GM21619 (cell line): ENCODE measurements at regions not wholly inside any gene's neighbourhood (a gene's known extent, or its start where the extent isn't known, plus 50 kb on each side); places are given as distances from the start of the nearest gene placed in this dataset.

ENCODE experiments used
- ATAC-seq: cut with Tn5 transposase; IDR thresholded peaks from one replicate; pipeline ENCODE4 v1.9.1; 2021; ENCODE audit not compliant: unreplicated experiment

DNA sequence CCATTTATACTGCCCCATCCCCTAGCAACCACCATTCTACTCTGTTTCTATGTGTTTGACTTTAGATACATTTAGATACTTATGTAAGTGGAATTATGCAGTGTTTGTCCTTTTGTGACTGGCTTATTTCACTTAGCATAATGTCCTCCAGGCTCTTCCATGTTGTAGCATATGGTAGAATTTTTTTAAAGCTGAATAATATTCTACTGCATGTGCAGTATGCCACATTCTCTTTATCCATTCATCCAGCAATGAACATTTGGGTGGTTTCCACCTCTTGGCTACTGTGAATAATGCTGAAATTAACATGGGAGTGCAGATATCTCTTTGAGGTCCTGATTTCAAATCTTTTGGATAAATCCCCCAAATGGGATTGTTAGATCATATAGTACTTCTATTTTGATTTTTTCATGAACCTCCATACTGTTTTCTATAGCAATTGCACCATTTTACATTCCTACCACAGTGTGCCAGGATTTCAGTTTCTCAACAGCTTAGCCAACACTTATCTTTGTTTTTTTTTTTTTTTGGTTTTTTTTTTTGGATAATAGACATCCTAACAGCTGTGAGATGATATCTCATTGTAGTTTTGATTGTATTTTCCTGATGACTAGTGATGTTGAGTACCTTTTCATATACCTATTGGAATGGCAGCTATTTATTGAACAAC, 105.9 kb upstream of the LNX1 start:
- no peak for ATAC-seq

DNA sequence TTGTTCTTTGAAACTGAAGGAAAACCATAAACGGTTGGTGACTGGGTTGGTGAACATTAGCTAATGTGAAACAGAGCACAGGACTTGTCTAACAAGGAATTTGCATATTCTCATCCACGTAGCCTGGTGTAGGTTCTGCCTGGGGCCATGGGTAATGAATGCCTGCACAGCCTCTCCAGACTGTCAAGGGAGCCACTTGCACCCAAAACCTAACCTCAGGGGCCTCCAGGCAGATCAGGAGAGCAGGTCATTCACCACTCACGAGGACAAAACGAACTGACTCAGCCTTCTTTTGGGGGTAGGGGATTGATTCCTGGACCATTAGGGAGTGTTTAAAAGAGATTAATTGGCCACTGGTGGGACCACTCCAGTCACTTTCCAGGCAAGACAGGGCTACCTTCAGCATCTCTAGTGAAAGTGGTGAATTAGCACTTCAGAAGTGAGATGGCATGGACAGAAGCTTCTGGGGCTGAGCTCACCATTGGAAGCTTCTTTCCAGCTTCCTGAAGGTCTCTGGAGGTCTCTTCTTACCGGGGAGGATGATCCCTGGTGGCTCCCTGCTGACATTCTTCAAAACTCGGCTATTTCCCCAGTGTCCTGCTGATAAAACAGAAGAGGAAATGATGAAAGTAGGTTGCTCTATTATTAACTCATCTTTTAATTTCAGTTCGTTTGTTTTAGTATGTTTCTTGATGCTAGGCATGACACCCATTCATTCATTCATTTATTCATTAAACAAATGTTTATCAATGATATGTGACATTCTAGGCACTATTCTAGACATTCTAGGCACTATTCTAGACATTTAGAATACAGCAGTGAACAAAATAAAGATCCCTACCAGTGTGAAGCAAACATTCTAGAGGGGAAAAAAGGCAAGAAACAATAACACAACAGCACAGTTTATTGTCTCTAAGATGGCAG, 104.5 kb upstream of the LNX1 start:
- peak; percentile 93 for ATAC-seq

DNA sequence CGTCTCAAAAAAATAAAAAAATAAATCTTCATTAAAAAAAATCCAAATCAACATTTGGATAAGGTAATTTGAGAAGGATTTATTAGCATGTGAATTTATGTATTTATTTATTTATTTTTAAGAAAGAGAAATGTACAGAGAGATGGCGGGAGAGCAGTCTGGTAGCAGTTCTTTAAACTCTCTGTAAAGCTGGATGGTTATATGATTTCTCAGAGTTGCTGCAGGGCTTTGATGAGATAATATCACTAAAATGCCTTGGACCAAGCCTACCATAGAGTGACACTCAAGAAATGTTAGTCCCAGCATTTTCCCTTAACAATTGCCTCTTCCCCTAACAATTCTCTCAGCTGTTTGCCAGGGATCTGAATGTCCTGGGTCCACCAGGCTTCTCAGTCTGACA, 103.4 kb upstream of the LNX1 start:
- no peak for ATAC-seq

DNA sequence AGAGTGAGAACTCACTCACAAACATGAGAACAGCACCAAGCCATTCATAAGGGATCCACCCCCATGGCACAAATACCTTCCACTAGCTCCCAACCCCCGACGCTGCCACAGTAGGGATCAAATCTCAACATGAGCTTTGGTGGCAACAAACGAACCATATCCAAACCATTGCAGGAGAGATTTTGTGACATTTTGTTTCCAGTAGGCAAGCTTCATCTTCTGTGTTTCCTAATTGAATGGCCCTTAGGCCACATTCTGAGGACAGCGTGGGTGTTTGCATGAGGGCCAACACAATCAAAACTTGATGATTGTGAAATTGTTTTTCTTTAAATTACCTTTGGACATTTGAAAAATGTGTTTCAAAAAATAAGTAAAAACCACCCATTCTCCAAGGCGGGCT, 102.6 kb upstream of the LNX1 start:
- no peak for ATAC-seq

DNA sequence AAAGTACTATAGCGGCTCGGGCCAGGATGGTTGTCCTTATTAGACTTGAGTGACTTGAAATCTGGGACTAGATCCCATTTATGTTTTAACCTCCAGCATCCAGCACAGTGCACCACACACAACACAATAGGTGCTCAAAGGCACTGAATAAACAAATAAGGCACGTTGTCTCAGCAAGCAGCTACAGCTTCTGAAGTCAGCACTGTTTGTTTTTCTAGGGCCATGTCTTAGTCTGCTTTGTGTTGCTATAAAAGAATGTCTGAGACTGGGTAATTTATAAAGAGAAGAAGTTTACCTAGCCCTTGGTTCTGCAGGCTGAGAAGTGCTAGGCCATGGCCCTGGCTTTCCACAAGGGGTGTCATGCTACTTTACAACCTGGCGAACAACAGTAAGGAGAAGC, 102.1 kb upstream of the LNX1 start:
- no peak for ATAC-seq

DNA sequence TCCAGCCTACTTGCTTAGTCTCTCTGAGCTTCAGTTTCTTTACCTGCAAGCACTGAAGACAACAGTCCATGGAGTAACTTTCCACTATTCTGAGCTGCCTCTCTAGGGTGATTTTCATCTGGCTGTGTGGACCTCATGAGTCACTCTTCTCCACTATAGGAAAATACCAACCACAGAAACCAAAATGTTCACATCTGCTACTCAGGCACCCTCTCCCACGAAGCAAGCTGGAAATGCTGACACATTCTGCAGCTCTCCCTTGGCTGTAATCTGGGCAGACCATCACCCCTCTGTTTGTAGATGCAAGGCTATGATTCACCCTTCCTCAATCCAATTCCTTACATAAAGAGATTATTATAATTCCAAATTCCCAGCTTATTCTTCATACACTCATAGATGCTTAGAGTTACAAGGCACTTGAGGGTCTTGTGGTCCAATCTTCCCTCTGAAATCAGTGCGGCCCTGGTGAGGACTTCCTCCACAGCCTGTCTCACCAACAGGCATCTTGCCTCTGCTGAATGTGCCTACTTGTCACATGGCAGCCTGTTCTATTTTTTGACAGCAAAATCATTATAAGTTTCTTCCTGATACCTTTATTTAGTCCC, 97.0 kb upstream of the LNX1 start:
- peak; percentile 90 for ATAC-seq

DNA sequence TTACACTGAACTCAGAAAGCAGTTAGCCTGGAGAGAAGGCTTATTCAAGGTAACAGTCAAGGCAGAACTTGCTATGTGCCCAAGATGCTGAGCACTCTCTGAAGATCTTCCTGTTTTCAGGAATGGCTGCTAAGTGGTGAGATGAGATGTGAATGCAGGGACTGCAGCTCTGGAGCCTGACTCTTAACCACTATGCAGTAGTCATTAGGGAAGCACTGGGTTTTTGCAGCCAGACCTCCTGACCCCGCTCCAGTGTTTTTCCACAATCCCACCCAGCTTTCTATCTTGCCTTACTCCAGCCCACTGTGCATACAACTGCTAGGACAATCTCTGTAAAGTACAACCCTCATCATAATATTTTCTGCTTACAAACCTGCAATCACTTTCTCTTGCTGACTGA, 95.2 kb upstream of the LNX1 start:
- ATAC-seq, result no peak

DNA sequence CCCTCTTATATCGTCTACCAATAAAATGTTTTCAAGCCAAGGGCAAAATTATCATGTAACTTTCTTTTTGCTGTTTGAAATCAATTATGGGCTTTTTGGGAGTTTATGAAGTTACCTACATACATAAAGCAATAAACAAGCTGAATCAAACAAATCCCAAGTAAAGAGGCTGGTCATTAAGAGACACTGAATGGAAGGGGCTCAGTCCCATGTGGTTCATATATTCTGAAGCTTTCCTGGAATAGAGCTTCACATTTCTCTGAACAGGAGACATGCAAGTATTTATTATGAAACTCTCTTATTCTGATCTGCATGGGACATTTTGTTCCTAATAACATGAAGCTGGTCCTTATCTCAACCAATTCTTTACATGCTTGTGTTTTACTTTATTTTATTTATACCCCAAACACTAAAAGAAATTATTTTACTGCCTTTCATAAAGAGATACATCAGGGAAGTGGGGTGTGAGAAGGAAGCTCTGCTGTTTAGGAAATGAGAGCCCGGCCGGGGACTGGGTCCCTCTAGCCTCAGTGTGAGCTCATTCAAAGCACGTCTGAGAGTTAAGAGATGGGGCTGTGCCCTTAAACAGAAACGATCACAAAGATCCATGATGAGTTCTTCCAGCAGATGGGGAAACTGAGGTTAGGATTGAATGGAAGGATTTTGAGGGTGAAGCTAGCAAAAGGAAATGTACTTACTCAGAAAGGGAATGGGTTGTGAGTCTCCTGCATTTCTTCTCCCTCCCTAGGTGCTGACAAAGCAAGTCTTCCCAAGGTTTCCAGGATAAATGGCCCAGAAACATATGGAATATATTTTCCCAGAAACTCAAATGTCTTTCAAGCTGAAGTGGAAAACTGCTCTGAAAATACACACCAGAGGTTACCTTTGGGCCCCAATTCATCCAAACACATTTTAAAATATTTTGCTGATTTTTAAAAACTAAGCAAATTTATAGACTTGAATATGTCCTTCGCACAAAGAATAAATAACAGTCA, 93.1 kb upstream of the LNX1 start:
- no peak for ATAC-seq

DNA sequence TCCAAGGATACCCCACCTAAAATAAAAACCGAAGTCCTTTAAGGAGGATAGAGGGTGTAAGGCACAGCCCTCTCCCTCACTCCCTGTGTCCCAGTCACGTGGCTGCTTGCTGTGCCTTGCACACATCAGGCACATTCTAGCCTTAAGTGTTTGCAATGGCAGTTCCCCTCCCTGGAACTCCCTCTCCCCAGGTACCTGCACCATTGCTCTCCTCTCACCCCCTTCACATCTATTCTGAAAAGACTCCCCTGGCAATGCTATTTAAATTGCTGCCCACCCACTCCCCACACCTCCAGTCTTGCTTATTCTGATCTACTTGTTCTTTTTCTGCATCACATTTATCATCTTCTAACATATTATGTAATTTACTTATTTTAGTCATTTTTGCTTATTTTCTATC, 91.6 kb upstream of the LNX1 start:
- no peak for ATAC-seq

DNA sequence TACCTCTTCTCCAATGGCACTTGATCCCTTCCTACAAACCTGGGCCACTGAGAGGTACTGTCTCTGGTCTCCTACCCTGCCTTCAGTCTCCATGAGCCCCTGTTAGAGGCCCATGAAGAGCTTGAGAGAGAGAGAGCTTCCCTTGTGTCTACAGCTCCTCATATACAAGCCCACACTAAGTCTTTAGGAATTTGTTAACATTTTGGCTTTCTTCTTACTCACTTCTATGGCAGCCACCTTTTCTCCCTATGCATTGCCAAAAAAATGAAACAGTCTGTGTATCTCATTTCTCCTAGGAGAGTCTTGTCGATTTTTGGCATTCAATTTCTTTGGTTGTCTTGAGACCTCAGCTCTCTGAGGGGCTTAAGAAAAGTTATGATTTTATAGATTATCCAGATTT, 90.9 kb upstream of the LNX1 start:
- no peak for ATAC-seq

DNA sequence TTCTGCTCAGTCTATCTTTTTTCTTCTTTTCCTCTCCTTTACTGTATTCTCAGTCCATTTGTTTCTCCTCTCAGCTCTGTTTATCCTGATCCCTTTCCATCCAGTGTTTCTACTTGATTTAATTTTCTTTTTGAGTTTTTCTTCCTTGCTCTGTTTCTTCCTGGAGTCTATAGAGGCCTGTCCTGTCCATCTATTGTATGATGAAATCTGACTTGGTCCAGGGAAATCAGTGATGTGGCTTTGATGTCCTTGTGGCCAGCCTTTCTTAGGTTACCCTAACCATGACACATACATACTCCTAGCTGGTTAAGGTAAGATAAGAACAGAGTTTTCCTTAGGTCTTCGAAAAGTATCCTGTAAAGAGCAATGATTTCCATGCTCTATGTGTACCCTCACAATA, 89.3 kb upstream of the LNX1 start:
- ATAC-seq, result no peak

DNA sequence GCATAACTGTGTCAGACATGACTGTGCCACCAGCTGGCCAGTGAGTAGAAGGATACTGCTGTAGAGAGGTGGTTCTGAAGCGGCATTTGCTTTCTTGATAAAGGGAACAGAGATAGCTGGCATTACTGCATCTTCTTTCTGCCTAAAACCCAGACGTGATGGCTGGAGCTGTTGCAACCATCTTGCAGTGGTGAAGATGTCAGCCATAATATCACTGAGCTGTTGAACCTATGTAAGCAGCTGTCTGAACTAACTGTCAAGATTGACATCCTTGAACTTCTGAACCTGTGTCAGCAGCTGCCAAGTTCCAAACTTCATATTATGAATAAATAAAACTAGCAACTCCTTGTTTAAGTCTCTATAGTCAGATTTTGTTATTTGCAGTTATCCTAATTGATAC, 88.9 kb upstream of the LNX1 start:
- no peak for ATAC-seq

DNA sequence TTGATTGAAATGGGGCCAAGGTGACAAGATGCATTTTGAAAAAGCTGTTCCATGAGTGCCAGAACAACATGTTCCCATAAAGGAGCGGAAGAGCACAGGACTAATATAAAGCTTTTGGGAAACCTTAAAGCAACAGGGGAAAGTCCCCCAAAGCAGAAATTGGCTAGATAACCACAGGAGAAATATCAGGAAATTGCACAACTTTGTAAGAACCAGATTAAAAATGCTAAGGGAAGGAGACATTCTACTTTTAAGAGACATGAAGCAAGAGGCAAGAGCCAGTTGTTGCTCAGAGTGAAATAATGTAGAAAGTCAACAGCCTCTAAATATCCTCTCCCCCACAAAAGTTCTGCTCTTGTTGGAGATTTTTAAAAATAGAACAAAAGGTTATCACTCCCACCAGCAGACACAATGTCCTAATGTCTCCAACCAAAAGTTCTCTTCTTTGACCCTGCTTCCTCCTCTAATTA, 85.2 kb upstream of the LNX1 start:
- no peak for ATAC-seq

DNA sequence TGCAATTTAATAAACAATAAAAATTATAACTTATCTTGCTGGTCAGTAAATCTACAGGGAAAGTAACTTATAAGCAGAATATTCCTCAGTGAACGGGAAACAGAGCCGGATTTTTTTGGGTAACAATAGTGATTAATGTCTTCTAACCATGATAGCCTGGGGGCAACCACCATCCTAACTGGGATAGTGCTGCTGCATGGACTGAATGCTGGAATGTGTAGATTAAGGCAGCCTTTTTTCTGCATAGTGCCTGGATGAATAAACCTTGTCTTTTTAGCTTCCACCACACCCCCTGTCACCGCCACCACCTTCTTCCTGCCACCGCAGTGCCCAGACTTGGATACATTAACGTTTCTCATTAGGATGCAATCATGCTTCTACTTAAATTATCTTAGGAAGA, 83.6 kb upstream of the LNX1 start:
- no peak for ATAC-seq

DNA sequence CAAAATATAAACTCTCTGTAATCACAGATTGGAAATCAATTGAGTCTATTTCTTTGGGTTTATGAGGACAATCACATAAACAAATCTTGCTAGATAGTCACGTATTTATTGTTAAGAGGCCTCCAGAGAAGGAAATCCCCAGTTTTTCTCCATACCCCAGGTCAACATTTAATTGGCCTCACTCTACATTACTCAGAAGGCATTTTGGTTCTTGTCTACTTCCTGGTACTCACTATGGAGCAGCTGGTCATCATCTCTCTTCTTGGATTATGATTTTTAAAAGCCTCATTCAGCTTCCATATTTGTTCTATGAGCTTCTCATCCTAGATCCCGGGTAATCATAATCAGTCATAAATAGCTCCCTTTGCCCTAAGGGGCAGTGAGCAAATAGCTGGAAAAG, 81.6 kb upstream of the LNX1 start:
- ATAC-seq, result no peak

DNA sequence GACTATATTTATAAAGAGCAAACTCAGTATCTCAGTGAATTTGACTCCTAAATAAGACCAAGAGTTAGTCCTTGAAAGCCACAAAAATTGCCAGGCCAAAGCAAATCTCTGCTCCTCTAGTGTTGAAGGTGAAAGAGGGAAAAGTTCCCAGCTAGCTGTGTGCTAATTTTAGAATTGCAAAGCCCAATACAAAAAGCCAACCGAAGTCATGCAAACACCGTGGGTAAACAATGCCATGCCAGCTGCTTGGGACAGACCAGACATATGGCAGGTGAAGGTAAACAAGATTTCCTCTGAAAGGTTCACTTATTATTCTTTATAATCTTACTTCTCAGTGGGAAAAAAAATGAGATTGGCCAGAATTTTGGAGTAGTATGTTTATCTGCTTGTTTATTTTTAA, 80.5 kb upstream of the LNX1 start:
- ATAC-seq, result no peak

DNA sequence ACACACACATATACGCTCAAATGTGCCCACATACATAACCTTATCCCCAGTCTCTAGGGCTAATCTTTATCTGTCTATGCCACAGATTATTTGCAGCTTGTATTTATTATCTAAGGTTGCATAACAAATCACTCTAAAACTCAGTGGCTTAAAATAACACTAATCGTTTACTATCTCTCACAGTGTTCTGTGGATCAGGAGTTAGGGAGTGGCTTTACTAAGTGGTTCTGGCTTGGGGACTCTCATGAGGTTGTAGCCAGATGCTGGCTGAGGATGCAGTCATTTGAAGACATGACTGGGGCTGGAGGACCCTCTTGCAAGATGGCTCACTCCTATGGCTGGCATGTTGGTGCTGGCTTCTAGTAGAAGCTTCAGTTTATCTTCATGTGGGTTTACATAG, 68.5 kb upstream of the LNX1 start:
- ATAC-seq, result no peak

DNA sequence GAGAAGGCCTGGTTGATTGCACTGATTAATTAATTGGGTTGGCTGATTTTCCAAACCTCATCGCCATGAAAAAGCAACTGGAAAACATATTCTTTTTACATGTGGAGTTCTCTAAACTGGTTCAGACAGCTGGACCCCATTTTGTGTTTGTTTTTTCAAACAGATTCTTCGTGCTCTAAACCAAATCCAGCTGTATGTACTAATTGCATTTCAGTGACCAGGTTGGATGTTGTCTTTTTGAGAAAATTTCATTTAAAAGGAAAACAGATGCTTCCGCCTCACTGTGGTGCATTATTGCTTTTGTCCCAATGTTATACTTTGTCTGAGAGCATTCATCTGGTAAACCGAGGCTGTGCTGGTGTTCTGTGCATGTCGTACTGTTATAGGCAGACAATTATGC, 67.8 kb upstream of the LNX1 start:
- ATAC-seq, result no peak

DNA sequence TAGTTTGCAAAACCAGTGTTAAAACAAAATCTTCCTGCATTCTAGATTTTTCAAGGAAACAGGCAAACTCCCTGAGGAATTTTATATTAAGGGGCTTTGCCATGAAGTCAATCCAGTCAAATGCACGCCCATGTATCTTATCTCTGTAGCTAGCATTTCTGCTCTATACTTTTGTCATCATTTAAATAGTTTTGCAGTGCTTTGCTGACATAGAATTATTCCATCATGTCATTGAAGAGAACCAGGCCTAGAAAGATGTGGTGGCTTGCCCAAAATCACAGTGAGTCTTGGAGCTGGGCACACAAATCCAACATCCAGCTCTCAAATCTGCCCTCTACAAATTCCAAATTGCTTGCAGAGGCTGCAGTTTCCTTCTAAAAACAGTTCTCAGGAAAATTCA, 66.7 kb upstream of the LNX1 start:
- ATAC-seq, result no peak

DNA sequence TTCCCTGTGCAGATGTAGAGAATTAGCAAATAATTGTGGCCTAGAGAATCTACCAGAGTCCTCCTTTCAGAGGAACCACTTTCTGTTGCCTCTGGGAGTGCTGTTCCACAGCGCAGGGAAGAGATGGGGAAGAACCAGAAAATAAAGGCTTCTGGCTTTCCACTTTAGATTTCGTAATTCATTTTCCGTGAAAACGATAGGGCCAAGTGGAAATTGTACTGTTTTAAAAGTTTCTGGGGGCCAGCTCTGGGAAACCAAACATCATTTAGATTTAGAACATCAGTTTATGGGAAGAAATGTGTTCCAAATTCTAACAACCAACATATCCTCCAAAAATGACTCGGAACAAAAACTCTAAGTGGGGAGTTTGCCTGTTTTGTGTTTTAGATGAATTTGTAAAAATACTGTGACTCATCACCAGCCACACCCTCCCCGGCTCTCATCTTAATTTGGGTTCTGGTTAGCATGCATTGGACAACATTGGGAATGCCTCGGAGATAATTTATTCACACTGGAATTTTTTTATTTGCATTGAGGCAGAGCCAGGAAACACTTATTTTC, 65.2 kb upstream of the LNX1 start:
- no peak for ATAC-seq
